ENCODE measurements at regions not wholly inside any gene's neighbourhood (a gene's known extent, or its start where the extent isn't known, plus 50 kb on each side); places are given as distances from the start of the nearest gene placed in this dataset.

- H3K27me3 ChIP-seq (ENCODE audit: insufficient read depth): no peaks in the 10 kb centered on the region
- H3K36me3 ChIP-seq (ENCODE audit: insufficient read depth): no peaks in the 10 kb centered on the region
- H3K4me3 ChIP-seq: no peak overlapping the region
- no peak overlapping the region for H2AFZ ChIP-seq
- peaks cover 5% of the 10 kb centered on the region; the same call in 1 of the 3 replicates for H3K9me3 Mint-ChIP-seq
- no peaks in the 10 kb centered on the region for H3K4me1 ChIP-seq (ENCODE audit: insufficient read depth)
- no peak for DNase-seq (ENCODE audit: low spot score)
- ATAC-seq: no peak
- no peaks in the 10 kb centered on the region for H3K79me2 ChIP-seq (replicated peaks; ENCODE audit: insufficient read depth)
- H3K27ac ChIP-seq (ENCODE audit: low read depth): no peak overlapping the region
- H3K4me1 Mint-ChIP-seq: no peaks in the 10 kb centered on the region
- H3K4me2 ChIP-seq: no peak overlapping the region
- no peaks in the 10 kb centered on the region for H3K9me2 ChIP-seq (ENCODE audit: insufficient read depth)
- TF ChIP-seq EZH2phosphoT487 (IDR thresholded peaks at IDR 0.05; ENCODE audit: unreplicated experiment): no peak
- TF ChIP-seq CTCF (conservative IDR thresholded peaks at IDR 0.05; ENCODE audit: low read depth in 2 of 2): no peak
- TF ChIP-seq ETS1 (IDR thresholded peaks at IDR 0.05): no peak
- TF ChIP-seq STAT1 (IDR thresholded peaks at IDR 0.05; ENCODE audit: unreplicated experiment): no peak
- TF ChIP-seq ZNF331 (CRISPR knock-in tag; IDR thresholded peaks at IDR 0.05; ENCODE audit: low read depth): no peak
- TF ChIP-seq REST (IDR thresholded peaks at IDR 0.05; ENCODE audit: unreplicated experiment): no peak
- no peak for TF ChIP-seq ZNF114 (CRISPR knock-in tag; IDR thresholded peaks at IDR 0.05)
- no peak for TF ChIP-seq POLR2AphosphoS5 (IDR thresholded peaks at IDR 0.05; ENCODE audit: low read depth)
- TF ChIP-seq JUNB (IDR thresholded peaks at IDR 0.05; ENCODE audit: unreplicated experiment): no peak
- no peak for TF ChIP-seq CREB1 (CRISPR knock-in tag; IDR thresholded peaks at IDR 0.05; ENCODE audit: low read depth)
- no peak for TF ChIP-seq ZNF462 (CRISPR knock-in tag; IDR thresholded peaks at IDR 0.05)
- no peak for TF ChIP-seq NANOG (IDR thresholded peaks at IDR 0.05; ENCODE audit: borderline replicate concordance)
- no peak for TF ChIP-seq EZH2 (IDR thresholded peaks at IDR 0.05; ENCODE audit: low read depth, unreplicated experiment)
- no peak overlapping the region for H3K4me3 Mint-ChIP-seq
- peaks cover 9% of the 10 kb centered on the region for H3K27me3 Mint-ChIP-seq (ENCODE audit: insufficient read depth, low read depth, poor library complexity)
- no peaks in the 10 kb centered on the region for H3F3A ChIP-seq (replicated peaks; ENCODE audit: low read depth)
- H3K27ac Mint-ChIP-seq: no peak overlapping the region
- H4K20me1 ChIP-seq (replicated peaks; ENCODE audit: insufficient read depth): no peaks in the 10 kb centered on the region
- no peaks in the 10 kb centered on the region for H3K36me3 Mint-ChIP-seq (ENCODE audit: low read depth)
These were observed 56.0 kb upstream of the ATP2B2 start for GRCh38 chr3:10561162-10561945.
